Activated CD4-positive, alpha-beta memory T cell treated with anti-CD3 and anti-CD28 coated beads for 36 hours (primary cell): ENCODE measurements at regions not wholly inside any gene's neighbourhood (a gene's known extent, or its start where the extent isn't known, plus 50 kb on each side); places are given as distances from the start of the nearest gene placed in this dataset.

Source experiments
- CTCF ChIA-PET: fragments of 350-600 bp; sonication (Branson Sonifier 250); formaldehyde crosslinking; loops from one replicate; lab custom pipeline; 2021; ENCODE audit warnings: antibody characterized with exemption, inconsistent platforms; lab: Charles Lee
- POLR2A ChIA-PET: fragments of 350-600 bp; sonication (Branson Sonifier 250); formaldehyde crosslinking; loops from one replicate; lab custom pipeline; 2021; ENCODE audit warnings: antibody characterized with exemption; lab: Charles Lee
- DNase-seq: peaks from one replicate; pipeline ENCODE4 v3.0.0-alpha.2; 2020
- H3K27ac Mint-ChIP-seq: one replicate; pipeline ENCODE4 v1.8.0; 2021; ENCODE audit warnings: mixed read lengths
- H3K27me3 Mint-ChIP-seq: one replicate; pipeline ENCODE4 v1.8.0; 2021; ENCODE audit warnings: mixed read lengths
- H3K36me3 Mint-ChIP-seq: one replicate; pipeline ENCODE4 v1.8.0; 2021; ENCODE audit warnings: mixed read lengths
- H3K4me1 Mint-ChIP-seq: one replicate; pipeline ENCODE4 v1.8.0; 2021; ENCODE audit warnings: low read depth, mixed read lengths
- H3K4me3 Mint-ChIP-seq: one replicate; pipeline ENCODE4 v1.8.0; 2021; ENCODE audit warnings: mild to moderate bottlenecking, mixed read lengths
- H3K9me3 Mint-ChIP-seq: one replicate; pipeline ENCODE4 v1.8.0; 2021; ENCODE audit warnings: mixed read lengths
- intact Hi-C: fragments of 100-400 bp; cut with micrococcal nuclease; formaldehyde crosslinking; loops from one replicate; pipeline ENCODE4 v1.15.1; 2023

DNA sequence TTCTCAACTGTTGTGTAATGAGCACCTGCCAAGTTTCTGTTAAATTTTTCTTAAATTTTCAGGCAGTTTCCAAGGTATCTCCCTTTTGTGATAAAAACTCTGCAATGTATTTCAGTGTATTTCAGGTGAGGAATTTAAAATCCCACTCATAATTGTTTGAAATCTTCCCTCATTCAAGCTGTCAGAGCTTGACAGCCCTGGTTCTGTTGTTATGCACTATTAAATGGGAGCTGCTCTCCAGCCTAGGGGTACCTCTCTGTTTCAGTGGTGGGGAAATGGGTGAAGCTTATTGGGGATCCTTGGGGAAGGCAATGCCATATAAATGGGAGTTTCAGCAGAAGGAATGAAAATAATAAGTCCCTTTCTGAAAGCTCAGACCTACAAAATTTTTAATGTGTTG is 178.0 kb upstream of the TMCO5A start:
- no peak overlapping the region for H3K4me3 Mint-ChIP-seq
- H3K4me1 Mint-ChIP-seq: no peaks in the 10 kb centered on the region
- no peaks in the 10 kb centered on the region for H3K36me3 Mint-ChIP-seq
- H3K9me3 Mint-ChIP-seq: no peaks in the 10 kb centered on the region
- H3K27ac Mint-ChIP-seq: no peak overlapping the region
- POLR2A ChIA-PET: no interaction called here
- DNase-seq: no peak
- H3K27me3 Mint-ChIP-seq: no peaks in the 10 kb centered on the region
- CTCF ChIA-PET: no interaction called here
- intact Hi-C loops: no loop called here

DNA sequence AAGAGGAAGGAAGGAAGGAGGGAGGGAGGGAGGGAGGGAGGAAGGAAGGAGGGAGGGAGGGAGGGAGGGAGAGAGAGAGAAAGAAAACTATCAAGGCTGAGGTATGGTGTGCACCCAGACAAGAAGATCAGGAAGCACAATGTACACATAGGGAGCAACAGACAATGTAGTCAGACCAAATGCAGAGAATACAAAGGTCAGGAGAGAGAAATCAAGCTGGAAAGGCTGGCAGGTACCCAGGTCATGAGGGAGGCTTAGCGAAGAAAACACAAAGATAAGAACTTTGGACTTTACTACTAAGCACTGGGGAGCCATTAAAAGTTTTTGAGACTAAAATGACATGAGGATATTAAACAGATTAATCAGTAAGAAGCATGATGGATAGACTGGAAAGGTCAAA is 176.0 kb upstream of the TMCO5A start:
- no peak overlapping the region for H3K27ac Mint-ChIP-seq
- no peaks in the 10 kb centered on the region for H3K36me3 Mint-ChIP-seq
- ChIA-PET POLR2A (no interaction called here), CTCF (interaction anchor here (0.6 kb wide), 1 partner anchor 798 kb away, joined by 3 read pairs; no protein-coding TSS in a partner anchor)
- no peaks in the 10 kb centered on the region for H3K9me3 Mint-ChIP-seq
- no peaks in the 10 kb centered on the region for H3K27me3 Mint-ChIP-seq
- intact Hi-C loops: no loop called here
- H3K4me3 Mint-ChIP-seq: no peak overlapping the region
- DNase-seq: no peak
- H3K4me1 Mint-ChIP-seq: no peaks in the 10 kb centered on the region

DNA sequence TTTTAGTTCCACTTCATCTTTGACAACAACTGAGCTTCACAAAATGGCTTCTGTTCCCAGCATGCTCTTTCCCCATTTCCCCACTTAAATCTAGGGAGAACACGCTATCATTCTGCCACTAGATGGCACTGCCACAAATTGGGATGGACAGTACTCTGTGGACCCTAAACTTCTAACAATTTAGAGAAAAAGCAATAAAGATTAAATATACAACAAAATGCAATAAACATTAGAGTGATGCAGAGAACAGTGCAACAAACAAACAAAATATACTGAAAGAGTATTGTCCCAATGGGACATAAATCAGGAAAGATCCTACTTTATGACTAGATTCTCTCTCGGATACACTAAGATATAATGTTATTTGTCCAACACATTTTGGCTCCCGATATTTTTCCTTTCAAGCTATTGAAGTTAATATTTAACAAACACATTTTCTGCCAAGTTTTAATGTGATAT is 169.7 kb upstream of the TMCO5A start:
- ChIA-PET POLR2A (no interaction called here), CTCF (interaction anchor here (0.6 to 2.7 kb wide), 11 partner anchors 10 to 591 kb away, joined by 3 to 13 read pairs (median 4); no protein-coding TSS in a partner anchor)
- DNase-seq: peak; percentile 22
- no peaks in the 10 kb centered on the region for H3K36me3 Mint-ChIP-seq
- H3K9me3 Mint-ChIP-seq: no peaks in the 10 kb centered on the region
- H3K4me3 Mint-ChIP-seq: no peak overlapping the region
- no peak overlapping the region for H3K27ac Mint-ChIP-seq
- intact Hi-C loops: loop anchor here (2.0 kb wide), 1 partner anchor 590 kb away; no protein-coding TSS in a partner anchor
- peaks cover 13% of the 10 kb centered on the region for H3K4me1 Mint-ChIP-seq
- no peaks in the 10 kb centered on the region for H3K27me3 Mint-ChIP-seq

DNA sequence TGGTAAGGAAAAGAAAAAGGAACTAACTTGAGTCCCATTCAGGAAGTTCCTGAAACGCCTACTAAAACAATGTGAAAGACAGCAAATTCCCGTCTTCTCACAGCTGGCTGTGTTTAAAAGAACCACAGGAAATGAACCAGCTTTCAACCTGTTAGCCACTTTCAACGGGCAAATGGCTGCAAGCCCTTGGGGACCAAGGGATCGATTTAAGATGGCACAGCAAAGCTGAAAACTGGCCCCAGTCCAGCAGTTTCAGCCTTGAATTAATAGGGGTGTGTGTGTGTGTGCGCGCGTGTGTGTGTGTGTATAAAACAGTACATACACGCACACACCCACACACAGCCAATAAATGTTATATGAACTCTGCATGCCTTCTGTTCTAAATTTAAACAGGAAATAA is 168.7 kb upstream of the TMCO5A start:
- CTCF ChIA-PET: interaction anchor here (1.5 to 2.7 kb wide), 5 partner anchors 9 to 590 kb away, joined by 3 to 13 read pairs (median 10); no protein-coding TSS in a partner anchor
- intact Hi-C loops: loop anchor here (2.0 kb wide), 1 partner anchor 589 kb away; no protein-coding TSS in a partner anchor
- H3K36me3 Mint-ChIP-seq: no peaks in the 10 kb centered on the region
- DNase-seq: no peak
- H3K27ac Mint-ChIP-seq: no peak overlapping the region
- H3K4me1 Mint-ChIP-seq: peaks cover 13% of the 10 kb centered on the region
- H3K9me3 Mint-ChIP-seq: no peaks in the 10 kb centered on the region
- no peak overlapping the region for H3K4me3 Mint-ChIP-seq
- POLR2A ChIA-PET: no interaction called here
- no peaks in the 10 kb centered on the region for H3K27me3 Mint-ChIP-seq

DNA sequence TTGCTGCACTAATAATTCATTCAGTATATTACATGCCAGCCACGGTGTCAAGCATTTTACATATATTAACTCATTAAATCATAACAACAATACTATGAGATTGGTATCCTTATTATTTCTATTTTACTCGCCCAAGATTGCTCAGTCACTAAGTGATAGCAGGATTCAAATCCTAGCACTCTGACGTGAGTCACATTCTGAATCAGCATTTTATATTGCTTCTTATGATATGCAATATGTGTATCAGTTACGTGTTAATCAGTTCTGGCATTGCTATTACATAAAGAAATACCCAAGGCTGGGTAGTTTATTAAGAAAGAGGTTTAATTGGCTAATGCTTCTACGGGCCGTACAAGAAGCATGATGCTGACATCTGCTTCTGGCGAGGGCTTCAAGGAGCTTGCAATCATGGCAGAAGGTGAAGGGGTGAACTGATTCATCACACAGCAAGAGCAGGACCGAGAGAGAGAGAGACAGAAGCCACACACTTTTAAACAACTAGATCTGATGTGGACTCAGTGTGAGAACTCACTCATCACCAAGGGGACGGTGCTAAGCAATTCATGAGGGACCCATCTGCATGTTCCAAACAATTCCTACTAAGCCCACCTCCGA is 166.5 kb upstream of the TMCO5A start:
- intact Hi-C loops: no loop called here
- H3K36me3 Mint-ChIP-seq: no peaks in the 10 kb centered on the region
- DNase-seq: no peak
- POLR2A ChIA-PET: no interaction called here
- H3K4me3 Mint-ChIP-seq: no peak overlapping the region
- CTCF ChIA-PET: no interaction called here
- H3K27ac Mint-ChIP-seq: no peak overlapping the region
- H3K27me3 Mint-ChIP-seq: peaks cover under 1% of the 10 kb centered on the region
- no peaks in the 10 kb centered on the region for H3K9me3 Mint-ChIP-seq
- peaks cover 13% of the 10 kb centered on the region for H3K4me1 Mint-ChIP-seq

DNA sequence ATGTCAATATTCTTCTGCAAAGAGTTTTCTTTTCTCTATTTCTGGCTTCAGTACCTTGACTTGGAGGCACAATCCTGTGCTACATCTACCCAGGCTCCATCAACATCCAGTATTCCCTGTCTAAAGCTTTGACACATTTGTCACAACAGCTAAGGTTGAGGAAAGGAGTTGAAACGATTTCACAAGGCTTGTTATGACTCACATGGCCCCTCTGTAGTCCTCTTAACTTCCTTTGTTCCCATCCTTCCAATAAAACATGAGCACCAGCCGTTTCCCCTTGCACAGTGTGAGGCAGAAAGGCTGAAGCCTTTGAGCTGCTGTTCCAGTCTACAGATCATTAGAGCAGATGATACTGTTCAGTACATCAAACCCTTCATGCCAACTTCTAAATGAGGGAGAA is 163.0 kb upstream of the TMCO5A start:
- ChIA-PET CTCF (no interaction called here), POLR2A (no interaction called here)
- H3K27ac Mint-ChIP-seq: no peak overlapping the region
- peaks cover 3% of the 10 kb centered on the region for H3K27me3 Mint-ChIP-seq
- DNase-seq: no peak
- intact Hi-C loops: no loop called here
- H3K9me3 Mint-ChIP-seq: no peaks in the 10 kb centered on the region
- H3K4me3 Mint-ChIP-seq: no peak overlapping the region
- H3K4me1 Mint-ChIP-seq: no peaks in the 10 kb centered on the region
- H3K36me3 Mint-ChIP-seq: no peaks in the 10 kb centered on the region

DNA sequence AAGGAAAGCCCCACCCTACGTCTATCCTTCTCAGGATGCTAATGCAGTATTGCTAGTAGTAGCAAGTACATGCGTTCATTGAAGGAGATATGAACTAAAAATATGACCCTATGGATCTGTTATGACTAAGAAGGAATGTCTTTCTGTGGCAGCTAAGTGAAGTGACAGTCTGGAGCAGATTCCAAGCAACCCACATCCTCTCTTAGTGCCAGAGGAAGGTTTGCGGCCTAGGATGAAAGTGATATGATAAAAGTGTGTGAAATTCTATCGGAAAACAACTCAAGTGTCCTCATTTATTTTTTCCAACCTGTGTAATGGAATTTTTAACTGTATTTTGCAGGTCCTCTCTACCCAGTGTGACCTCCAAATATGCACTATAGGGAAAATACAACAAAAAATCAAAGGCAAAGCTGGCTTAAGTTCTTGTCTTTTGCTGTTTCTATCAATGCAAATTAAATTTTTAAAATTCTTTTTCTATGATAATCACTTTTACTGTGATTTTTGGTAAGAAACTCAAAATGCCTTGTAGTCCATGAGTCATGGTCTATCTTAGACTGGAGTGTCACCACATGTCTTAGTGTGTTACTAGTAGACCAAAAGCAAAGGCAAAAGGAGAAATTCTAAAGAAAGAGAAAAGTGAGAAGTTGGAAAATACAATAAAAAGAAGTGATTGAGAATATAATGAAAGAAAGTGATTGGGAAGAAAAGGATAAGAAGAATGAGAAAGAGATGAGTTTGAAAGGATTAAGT is 161.2 kb upstream of the TMCO5A start:
- Mint-ChIP-seq H3K4me1 (no peaks in the 10 kb centered on the region), H3K4me3 (no peak overlapping the region), H3K27me3 (peaks cover 3% of the 10 kb centered on the region), H3K27ac (no peak overlapping the region), H3K9me3 (no peaks in the 10 kb centered on the region), H3K36me3 (no peaks in the 10 kb centered on the region)
- CTCF ChIA-PET: no interaction called here
- DNase-seq: no peak
- intact Hi-C loops: no loop called here
- POLR2A ChIA-PET: no interaction called here

DNA sequence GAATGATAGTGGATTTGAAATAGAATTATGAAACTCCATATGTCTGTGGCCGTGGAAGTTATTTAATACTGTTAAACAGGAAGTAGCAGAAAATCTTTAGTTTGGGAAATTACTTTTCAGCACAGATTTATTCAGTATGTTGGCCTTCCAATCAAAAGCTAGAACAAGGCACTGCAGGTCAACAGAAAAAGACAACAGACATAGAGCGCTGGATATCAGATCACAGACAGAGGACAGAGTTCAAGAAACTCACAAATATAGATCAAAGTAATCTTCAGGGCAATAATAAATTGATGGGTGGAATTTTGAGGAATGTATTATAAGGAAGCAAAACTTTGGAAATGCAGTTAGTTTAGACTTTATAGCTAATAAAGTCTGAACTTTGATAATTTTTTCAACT is 159.5 kb upstream of the TMCO5A start:
- H3K4me3 Mint-ChIP-seq: no peak overlapping the region
- no peak overlapping the region for H3K27ac Mint-ChIP-seq
- DNase-seq: no peak
- intact Hi-C loops: no loop called here
- ChIA-PET POLR2A (no interaction called here), CTCF (interaction anchor here (2.9 kb wide), 1 partner anchor 10 kb away, joined by 10 read pairs; no protein-coding TSS in a partner anchor)
- no peaks in the 10 kb centered on the region for H3K9me3 Mint-ChIP-seq
- no peaks in the 10 kb centered on the region for H3K36me3 Mint-ChIP-seq
- H3K4me1 Mint-ChIP-seq: no peaks in the 10 kb centered on the region
- H3K27me3 Mint-ChIP-seq: peaks cover 3% of the 10 kb centered on the region

DNA sequence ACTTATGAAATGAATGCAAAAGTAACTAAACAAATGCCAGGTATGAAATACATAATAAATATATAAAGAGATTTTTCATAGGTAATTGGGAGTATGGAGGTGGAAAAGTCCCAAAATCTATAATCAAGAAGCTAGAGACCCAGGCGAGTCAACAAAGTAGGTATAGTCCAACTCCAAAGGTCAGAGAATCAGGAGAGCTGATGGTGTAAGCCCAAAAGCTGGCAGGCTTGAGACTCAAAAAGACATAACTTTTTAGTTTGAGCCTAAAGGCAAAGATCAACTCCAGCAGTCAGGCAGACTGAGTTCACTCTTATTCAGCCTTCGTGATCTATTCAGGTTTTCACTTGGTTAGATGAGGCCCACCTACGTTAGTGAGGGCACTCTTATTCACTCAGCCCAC is 157.4 kb upstream of the TMCO5A start:
- DNase-seq: no peak
- Mint-ChIP-seq H3K36me3 (no peaks in the 10 kb centered on the region), H3K9me3 (no peaks in the 10 kb centered on the region), H3K27me3 (peaks cover 3% of the 10 kb centered on the region), H3K4me1 (no peaks in the 10 kb centered on the region), H3K27ac (no peak overlapping the region), H3K4me3 (no peak overlapping the region)
- ChIA-PET POLR2A (no interaction called here), CTCF (no interaction called here)
- intact Hi-C loops: no loop called here

DNA sequence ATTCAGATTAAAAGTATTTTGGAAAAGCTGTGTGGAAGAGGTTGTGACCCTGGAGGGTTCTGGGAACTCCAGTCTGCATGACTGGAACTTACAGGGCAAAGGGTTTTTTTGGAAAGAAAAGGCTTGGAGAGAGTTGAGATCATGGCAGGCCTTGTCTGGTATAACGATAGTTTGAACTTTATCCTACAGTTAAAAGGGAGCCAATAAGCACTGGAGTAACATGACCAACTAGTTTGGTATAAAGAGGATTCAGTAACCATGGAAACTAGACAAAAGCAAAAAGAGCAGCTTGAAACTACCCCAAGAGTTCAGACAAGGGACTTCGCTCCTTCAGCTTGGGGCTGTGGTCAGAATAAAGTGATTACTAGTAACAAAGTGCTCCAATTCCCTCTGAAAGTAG is 151.2 kb upstream of the TMCO5A start:
- Mint-ChIP-seq H3K4me1 (no peaks in the 10 kb centered on the region), H3K9me3 (no peaks in the 10 kb centered on the region), H3K27ac (no peak overlapping the region), H3K4me3 (no peak overlapping the region), H3K36me3 (no peaks in the 10 kb centered on the region), H3K27me3 (no peaks in the 10 kb centered on the region)
- ChIA-PET CTCF (no interaction called here), POLR2A (no interaction called here)
- DNase-seq: no peak
- intact Hi-C loops: no loop called here

DNA sequence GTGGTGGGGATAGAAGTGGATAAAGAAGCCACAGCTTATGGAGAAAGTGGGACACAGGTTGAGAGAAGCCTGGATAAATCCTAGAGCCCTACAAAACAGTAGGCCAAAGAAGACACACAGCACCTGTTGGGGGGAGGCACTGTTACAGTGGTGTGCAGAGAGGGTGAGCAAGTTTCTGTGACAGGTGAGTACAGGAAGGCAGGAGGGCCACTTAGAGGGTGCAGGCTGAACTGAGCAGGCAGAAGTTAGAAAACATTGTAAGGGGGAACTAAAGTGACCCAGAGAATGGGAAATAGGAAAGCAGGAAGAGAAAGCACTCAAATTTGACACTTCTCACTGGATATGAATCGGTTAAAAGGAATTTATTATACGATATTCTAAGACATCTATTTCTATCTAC is 146.1 kb upstream of the TMCO5A start:
- H3K9me3 Mint-ChIP-seq: no peaks in the 10 kb centered on the region
- CTCF ChIA-PET: no interaction called here

DNA sequence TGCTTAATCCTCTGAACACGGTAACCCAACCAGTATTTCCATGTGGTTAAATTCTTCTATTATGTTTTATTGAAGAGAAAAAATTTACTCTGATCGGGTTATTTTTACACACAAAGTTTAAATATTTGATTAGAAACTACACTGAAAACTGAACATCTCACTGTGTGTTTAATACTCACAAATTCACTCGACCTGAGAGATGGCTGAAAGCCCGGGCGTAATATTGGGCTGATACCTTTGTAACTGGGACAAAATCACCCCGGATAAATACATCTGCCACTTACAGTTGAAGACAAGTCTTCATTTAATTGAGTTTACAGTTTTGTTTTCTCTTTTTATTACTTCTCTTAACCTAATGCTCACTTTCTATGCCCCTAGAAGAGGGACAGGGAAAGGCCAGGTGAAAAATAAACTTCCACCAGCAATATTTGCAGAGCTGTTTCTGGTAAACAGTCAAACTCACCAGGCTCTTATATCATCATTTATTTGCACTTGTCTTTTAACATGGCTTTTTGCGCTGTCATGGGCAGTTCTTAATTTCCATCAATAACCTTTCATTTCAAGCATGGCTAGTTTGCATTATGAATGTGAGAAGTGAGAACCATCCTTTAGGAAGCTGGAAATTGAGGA is 145.6 kb upstream of the TMCO5A start:
- no peaks in the 10 kb centered on the region for H3K36me3 Mint-ChIP-seq
- no peak for DNase-seq
- CTCF ChIA-PET: no interaction called here
- no peaks in the 10 kb centered on the region for H3K4me1 Mint-ChIP-seq
- intact Hi-C loops: no loop called here
- H3K27ac Mint-ChIP-seq: no peak overlapping the region
- no peaks in the 10 kb centered on the region for H3K27me3 Mint-ChIP-seq
- H3K9me3 Mint-ChIP-seq: no peaks in the 10 kb centered on the region
- no peak overlapping the region for H3K4me3 Mint-ChIP-seq
- POLR2A ChIA-PET: no interaction called here

More for the DNA sequence above, 146.1 kb upstream of the TMCO5A start:
- no peak overlapping the region for H3K4me3 Mint-ChIP-seq
- POLR2A ChIA-PET: no interaction called here
- H3K27me3 Mint-ChIP-seq: no peaks in the 10 kb centered on the region
- H3K27ac Mint-ChIP-seq: no peak overlapping the region
- intact Hi-C loops: no loop called here
- no peaks in the 10 kb centered on the region for H3K36me3 Mint-ChIP-seq
- H3K4me1 Mint-ChIP-seq: no peaks in the 10 kb centered on the region
- DNase-seq: no peak
